ENCODE measurements at regions not wholly inside any gene's neighbourhood (a gene's known extent, or its start where the extent isn't known, plus 50 kb on each side); places are given as distances from the start of the nearest gene placed in this dataset.

- Histone ChIP-seq H3K9me3 (ENCODE audit: low read depth, low read length) (no peaks in the 10 kb centered on the region), H3K36me3 (ENCODE audit: insufficient read depth, low read length) (no peaks in the 10 kb centered on the region), H3K27ac (peak overlapping the region; percentile 82), H3K9ac (ENCODE audit: insufficient read length) (peak overlapping the region; percentile 0), H3K4me3 (peak overlapping the region; percentile 10; the same call in 1 of the 2 replicates)
- TF ChIP-seq POLR2AphosphoS5 (IDR thresholded peaks at IDR 0.05; ENCODE audit: borderline replicate concordance, low read depth, low read length) (no peak), FOXP2 (optimal IDR thresholded peaks at IDR 0.05; ENCODE audit: control extremely low read depth, extremely low read length, insufficient read depth) (no peak), EZH2 (IDR thresholded peaks at IDR 0.05) (no peak)
- no peak for DNase-seq (ENCODE audit: low read depth, low spot score)
These were observed 148.8 kb upstream of the TBL1XR1 start for GRCh38 chr3:177345973-177346503.

- Histone ChIP-seq H3K4me3 (no peak overlapping the region), H3K9ac (ENCODE audit: insufficient read length) (no peak overlapping the region), H3K27ac (peak overlapping the region; percentile 16; the same call in 1 of the 2 replicates), H3K36me3 (ENCODE audit: insufficient read depth, low read length) (no peaks in the 10 kb centered on the region), H3K9me3 (ENCODE audit: low read depth, low read length) (no peaks in the 10 kb centered on the region)
- no peak for TF ChIP-seq POLR2AphosphoS5 (IDR thresholded peaks at IDR 0.05; ENCODE audit: borderline replicate concordance, low read depth, low read length)
- TF ChIP-seq FOXP2 (optimal IDR thresholded peaks at IDR 0.05; ENCODE audit: control extremely low read depth, extremely low read length, insufficient read depth), result no peak
- TF ChIP-seq EZH2 (IDR thresholded peaks at IDR 0.05), result no peak
- DNase-seq (ENCODE audit: low read depth, low spot score), result no peak
These were observed 149.6 kb upstream of the TBL1XR1 start for GRCh38 chr3:177346878-177347277.

GRCh38 chr3:177347611-177348010 is 150.3 kb upstream of the TBL1XR1 start:
- H3K4me3 ChIP-seq, result no peak overlapping the region
- H3K9me3 ChIP-seq (ENCODE audit: low read depth, low read length), result no peaks in the 10 kb centered on the region
- no peak overlapping the region for H3K9ac ChIP-seq (ENCODE audit: insufficient read length)
- H3K27ac ChIP-seq, result no peak overlapping the region
- H3K36me3 ChIP-seq (ENCODE audit: insufficient read depth, low read length), result no peaks in the 10 kb centered on the region
- TF ChIP-seq POLR2AphosphoS5 (IDR thresholded peaks at IDR 0.05; ENCODE audit: borderline replicate concordance, low read depth, low read length), result no peak
- no peak for TF ChIP-seq EZH2 (IDR thresholded peaks at IDR 0.05)
- no peak for TF ChIP-seq FOXP2 (optimal IDR thresholded peaks at IDR 0.05; ENCODE audit: control extremely low read depth, extremely low read length, insufficient read depth)
- no peak for DNase-seq (ENCODE audit: low read depth, low spot score)

- Histone ChIP-seq H3K9ac (ENCODE audit: insufficient read length) (no peak overlapping the region), H3K4me3 (no peak overlapping the region), H3K27ac (peak overlapping the region; percentile 95), H3K9me3 (ENCODE audit: low read depth, low read length) (no peaks in the 10 kb centered on the region), H3K36me3 (ENCODE audit: insufficient read depth, low read length) (no peaks in the 10 kb centered on the region)
- no peak for DNase-seq (ENCODE audit: low read depth, low spot score)
- no peak for TF ChIP-seq POLR2AphosphoS5 (IDR thresholded peaks at IDR 0.05; ENCODE audit: borderline replicate concordance, low read depth, low read length)
- no peak for TF ChIP-seq FOXP2 (optimal IDR thresholded peaks at IDR 0.05; ENCODE audit: control extremely low read depth, extremely low read length, insufficient read depth)
- TF ChIP-seq EZH2 (IDR thresholded peaks at IDR 0.05), result no peak
These were observed 151.7 kb upstream of the TBL1XR1 start for GRCh38 chr3:177348974-177349373.

GRCh38 chr3:177349384-177349783 is 152.1 kb upstream of the TBL1XR1 start:
- no peak for DNase-seq (ENCODE audit: low read depth, low spot score)
- Histone ChIP-seq H3K27ac (peak overlapping the region; percentile 95), H3K4me3 (0 out of 2 replicates have a peak overlapping the region, but pooled peaks have one; percentile 39), H3K36me3 (ENCODE audit: insufficient read depth, low read length) (no peaks in the 10 kb centered on the region), H3K9ac (ENCODE audit: insufficient read length) (peak overlapping the region; percentile 17), H3K9me3 (ENCODE audit: low read depth, low read length) (no peaks in the 10 kb centered on the region)
- TF ChIP-seq FOXP2 (optimal IDR thresholded peaks at IDR 0.05; ENCODE audit: control extremely low read depth, extremely low read length, insufficient read depth) (no peak), EZH2 (IDR thresholded peaks at IDR 0.05) (no peak), POLR2AphosphoS5 (IDR thresholded peaks at IDR 0.05; ENCODE audit: borderline replicate concordance, low read depth, low read length) (no peak; the same call in 1 of the 2 replicates)

DNA sequence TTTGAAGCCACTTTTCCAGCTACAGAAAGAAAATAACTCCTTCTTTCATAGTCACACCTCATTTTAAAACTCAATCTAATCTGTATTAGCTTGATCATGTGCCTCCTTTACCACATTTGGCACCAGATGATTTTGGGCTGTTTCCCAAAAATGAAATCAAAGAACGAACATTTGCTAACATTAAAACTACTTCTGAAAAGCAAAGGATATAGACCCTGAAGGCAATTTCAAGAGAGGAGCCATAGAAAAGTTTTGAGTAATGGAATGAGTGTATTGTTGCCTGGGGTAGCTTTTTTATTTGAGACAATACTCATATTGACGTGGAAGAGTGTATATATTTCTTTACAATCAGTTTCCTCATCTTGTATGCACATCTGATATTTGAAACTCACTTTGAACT is 152.8 kb upstream of the TBL1XR1 start:
- peak overlapping the region; percentile 39 for H3K4me3 ChIP-seq
- H3K27ac ChIP-seq, result peak overlapping the region; percentile 95
- TF ChIP-seq FOXP2 (optimal IDR thresholded peaks at IDR 0.05; ENCODE audit: control extremely low read depth, extremely low read length, insufficient read depth) (no peak), POLR2AphosphoS5 (IDR thresholded peaks at IDR 0.05; ENCODE audit: borderline replicate concordance, low read depth, low read length) (no peak; the same call in 1 of the 2 replicates), EZH2 (IDR thresholded peaks at IDR 0.05) (no peak)
- H3K9me3 ChIP-seq (ENCODE audit: low read depth, low read length), result no peaks in the 10 kb centered on the region
- no peaks in the 10 kb centered on the region for H3K36me3 ChIP-seq (ENCODE audit: insufficient read depth, low read length)
- H3K9ac ChIP-seq (ENCODE audit: insufficient read length), result peak overlapping the region; percentile 17
- peak; percentile 67 for DNase-seq (ENCODE audit: low read depth, low spot score)

- TF ChIP-seq FOXP2 (optimal IDR thresholded peaks at IDR 0.05; ENCODE audit: control extremely low read depth, extremely low read length, insufficient read depth), result no peak
- TF ChIP-seq POLR2AphosphoS5 (IDR thresholded peaks at IDR 0.05; ENCODE audit: borderline replicate concordance, low read depth, low read length), result no peak
- no peak for TF ChIP-seq EZH2 (IDR thresholded peaks at IDR 0.05)
- no peaks in the 10 kb centered on the region for H3K36me3 ChIP-seq (ENCODE audit: insufficient read depth, low read length)
- peak overlapping the region; percentile 95; the same call in 1 of the 2 replicates for H3K27ac ChIP-seq
- H3K9me3 ChIP-seq (ENCODE audit: low read depth, low read length), result no peaks in the 10 kb centered on the region
- no peak overlapping the region for H3K4me3 ChIP-seq
- no peak overlapping the region for H3K9ac ChIP-seq (ENCODE audit: insufficient read length)
- DNase-seq (ENCODE audit: low read depth, low spot score), result no peak
These were observed 153.9 kb upstream of the TBL1XR1 start for GRCh38 chr3:177351206-177351605.

DNA sequence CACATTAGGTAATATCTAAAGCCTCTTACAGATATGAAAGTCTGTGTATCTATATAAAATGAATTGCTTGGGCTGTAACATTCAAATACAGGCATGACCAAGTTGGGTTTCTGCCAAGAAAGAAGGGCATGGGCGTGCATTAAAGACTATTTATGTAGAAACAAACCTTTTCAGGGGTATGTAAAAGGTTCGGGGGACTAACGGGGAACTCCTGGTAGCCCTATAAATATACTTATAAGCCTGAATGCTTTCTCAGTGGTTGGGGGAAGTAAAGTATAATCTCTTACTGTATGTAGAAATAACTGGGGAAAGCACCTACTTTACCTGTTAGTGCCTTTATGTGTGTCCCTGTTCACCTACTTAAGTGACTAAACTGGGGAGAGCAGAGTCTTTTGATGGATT is 154.5 kb upstream of the TBL1XR1 start:
- no peak for DNase-seq (ENCODE audit: low read depth, low spot score)
- no peaks in the 10 kb centered on the region for H3K9me3 ChIP-seq (ENCODE audit: low read depth, low read length)
- no peaks in the 10 kb centered on the region for H3K36me3 ChIP-seq (ENCODE audit: insufficient read depth, low read length)
- no peak overlapping the region for H3K27ac ChIP-seq
- no peak overlapping the region for H3K9ac ChIP-seq (ENCODE audit: insufficient read length)
- TF ChIP-seq POLR2AphosphoS5 (IDR thresholded peaks at IDR 0.05; ENCODE audit: borderline replicate concordance, low read depth, low read length), result no peak
- no peak for TF ChIP-seq EZH2 (IDR thresholded peaks at IDR 0.05)
- TF ChIP-seq FOXP2 (optimal IDR thresholded peaks at IDR 0.05; ENCODE audit: control extremely low read depth, extremely low read length, insufficient read depth), result no peak
- H3K4me3 ChIP-seq, result no peak overlapping the region

DNA sequence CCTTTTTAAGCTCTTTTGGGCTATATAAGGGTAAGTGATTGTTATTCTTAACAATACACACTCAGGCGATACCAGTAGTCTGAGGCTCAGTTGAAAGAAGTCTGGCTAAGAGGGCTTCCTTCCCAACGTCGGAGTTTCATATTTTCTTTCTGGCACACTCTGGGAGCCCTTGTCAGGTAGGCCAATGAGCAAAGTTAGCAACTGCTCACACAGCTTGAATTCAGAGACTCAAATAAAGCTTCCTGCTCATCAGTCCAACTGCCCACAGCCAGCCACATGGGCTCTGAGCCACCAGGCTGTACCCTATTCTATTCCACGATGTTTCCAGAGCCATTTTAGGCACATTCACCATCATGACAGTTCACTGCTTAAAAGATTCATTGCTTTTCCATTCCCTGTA is 155.1 kb upstream of the TBL1XR1 start:
- Histone ChIP-seq H3K9ac (ENCODE audit: insufficient read length) (no peak overlapping the region), H3K27ac (no peak overlapping the region), H3K36me3 (ENCODE audit: insufficient read depth, low read length) (no peaks in the 10 kb centered on the region), H3K4me3 (no peak overlapping the region), H3K9me3 (ENCODE audit: low read depth, low read length) (no peaks in the 10 kb centered on the region)
- DNase-seq (ENCODE audit: low read depth, low spot score), result no peak
- TF ChIP-seq EZH2 (IDR thresholded peaks at IDR 0.05) (no peak), FOXP2 (optimal IDR thresholded peaks at IDR 0.05; ENCODE audit: control extremely low read depth, extremely low read length, insufficient read depth) (no peak), POLR2AphosphoS5 (IDR thresholded peaks at IDR 0.05; ENCODE audit: borderline replicate concordance, low read depth, low read length) (no peak)

All from SK-N-MC (cell line).